Breast epithelium (tissue), 4 donors: ENCODE measurements at regions not wholly inside any gene's neighbourhood (a gene's known extent, or its start where the extent isn't known, plus 50 kb on each side); places are given as distances from the start of the nearest gene placed in this dataset.
"Not testable (repeated sequence)": the region's sequence is repeated elsewhere in the genome, so short reads cannot be mapped to it uniquely, and the experiment has no call there.

Experiments used
- DNase-seq, 2 donors: peaks; one replicate each; pipeline ENCODE4 v3.0.0-alpha.2; 2019; ENCODE audit warnings: low spot score in 2 of 2
- H3K27ac ChIP-seq, 2 donors: fragments of 200-600 bp; sonication (generic) in 1 of 2; one replicate each; pipeline ENCODE4 v1.5.1; 2016 to 2019; ENCODE audit warnings: mild to moderate bottlenecking in 1 of 2
- H3K27me3 ChIP-seq, 2 donors: fragments of 200-600 bp; sonication (generic) in 1 of 2; one replicate each; pipeline versions ENCODE4 v1.5.1 to v1.6.0; 2017 to 2019; ENCODE audit warnings: control low read depth in 1 of 2, mild to moderate bottlenecking in 1 of 2
- H3K36me3 ChIP-seq: fragments of 200-600 bp; one replicate; pipeline ENCODE4 v1.5.1; 2019
- H3K4me1 ChIP-seq, 2 donors: fragments of 200-600 bp; sonication (generic); one replicate each; pipeline ENCODE4 v1.5.1; 2016 to 2019; ENCODE audit warnings: control low read depth in 1 of 2
- H3K4me3 ChIP-seq, 3 donors: fragments of 200-600 bp; sonication (generic); 1 replicate in 2 of 3; 2 replicates in 1 of 3; pipeline ENCODE4 v1.5.1; 2016 to 2019; ENCODE audit warnings: mild to moderate bottlenecking in 3 of 3, moderate library complexity in 2 of 3
- H3K9me3 ChIP-seq, 2 donors: fragments of 200-600 bp; sonication (generic) in 1 of 2; one replicate each; pipeline ENCODE4 v1.5.1; 2016 to 2019; ENCODE audit warnings: control low read depth in 1 of 2
- CTCF ChIP-seq, 3 donors: fragments of 450-650 bp; IDR thresholded peaks; one replicate each; pipeline ENCODE4 v1.5.1; 2016 to 2017; ENCODE audit warnings: antibody characterized with exemption in 3 of 3, mild to moderate bottlenecking in 3 of 3, moderate library complexity in 3 of 3
- POLR2A ChIP-seq: fragments of 450-650 bp; IDR thresholded peaks from one replicate; pipeline ENCODE4 v1.6.1; 2016; ENCODE audit warnings: antibody characterized with exemption, mild to moderate bottlenecking, moderate library complexity
- POLR2AphosphoS5 ChIP-seq, 3 donors: sonication (generic); formaldehyde crosslinking; IDR thresholded peaks; one replicate each; pipeline ENCODE4 v1.6.1; 2017; ENCODE audit warnings: antibody characterized with exemption in 3 of 3
- intact Hi-C: fragments of 100-400 bp; cut with DNase I; formaldehyde crosslinking; loops from one replicate; pipeline ENCODE4 v1.15.1; 2023; ENCODE audit warnings: low total_unique reads

GRCh38 chr17:71200597-71200996 is 920.2 kb upstream of the SOX9 start:
- no peaks in the 10 kb centered on the region for H3K9me3 ChIP-seq
- DNase-seq: no peak

GRCh38 chr17:71201639-71202038 is 919.2 kb upstream of the SOX9 start:
- Histone ChIP-seq H3K4me3 (no peak overlapping the region), H3K27me3 (no peaks in the 10 kb centered on the region), H3K9me3 (no peaks in the 10 kb centered on the region), H3K27ac (no peak overlapping the region), H3K36me3 (no peaks in the 10 kb centered on the region), H3K4me1 (no peaks in the 10 kb centered on the region)
- TF ChIP-seq POLR2AphosphoS5 (IDR thresholded peaks at IDR 0.05) (no peak), POLR2A (no peak), CTCF (IDR thresholded peaks at IDR 0.05) (no peak)
- DNase-seq: no peak
- intact Hi-C loops: loop anchor here (5.0 kb wide), 1 partner anchor 629 kb away; no protein-coding TSS in a partner anchor

More at GRCh38 chr17:71200597-71200996, 920.2 kb upstream of the SOX9 start:
- TF ChIP-seq CTCF (IDR thresholded peaks at IDR 0.05) (no peak), POLR2AphosphoS5 (IDR thresholded peaks at IDR 0.05) (no peak), POLR2A (no peak)
- no peaks in the 10 kb centered on the region for H3K27me3 ChIP-seq
- H3K4me1 ChIP-seq: no peaks in the 10 kb centered on the region
- H3K27ac ChIP-seq: no peak overlapping the region
- no peaks in the 10 kb centered on the region for H3K36me3 ChIP-seq
- intact Hi-C loops: loop anchor here (5.0 kb wide), 1 partner anchor 628 kb away; no protein-coding TSS in a partner anchor
- H3K4me3 ChIP-seq: no peak overlapping the region

GRCh38 chr17:71202449-71202848 is 918.4 kb upstream of the SOX9 start:
- no peaks in the 10 kb centered on the region for H3K36me3 ChIP-seq
- no peaks in the 10 kb centered on the region for H3K9me3 ChIP-seq
- DNase-seq: no peak
- no peak overlapping the region for H3K27ac ChIP-seq
- no peaks in the 10 kb centered on the region for H3K4me1 ChIP-seq
- no peak for TF ChIP-seq CTCF (IDR thresholded peaks at IDR 0.05)
- no peak for TF ChIP-seq POLR2A
- no peak for TF ChIP-seq POLR2AphosphoS5 (IDR thresholded peaks at IDR 0.05)
- intact Hi-C loops: loop anchor here (5.0 kb wide), 1 partner anchor 630 kb away; no protein-coding TSS in a partner anchor
- H3K4me3 ChIP-seq: no peak overlapping the region
- no peaks in the 10 kb centered on the region for H3K27me3 ChIP-seq

- Histone ChIP-seq H3K4me3 (no peak overlapping the region), H3K4me1 (no peaks in the 10 kb centered on the region), H3K36me3 (no peaks in the 10 kb centered on the region), H3K9me3 (no peaks in the 10 kb centered on the region), H3K27me3 (no peaks in the 10 kb centered on the region), H3K27ac (no peak overlapping the region)
- no peak for DNase-seq
- intact Hi-C loops: loop anchor here (5.0 kb wide), 1 partner anchor 632 kb away; no protein-coding TSS in a partner anchor
- TF ChIP-seq CTCF (IDR thresholded peaks at IDR 0.05) (no peak), POLR2AphosphoS5 (IDR thresholded peaks at IDR 0.05) (no peak), POLR2A (no peak)
Measured at GRCh38 chr17:71203953-71204352, 916.9 kb upstream of the SOX9 start.

- H3K9me3 ChIP-seq, H3K27ac ChIP-seq, intact Hi-C loops, H3K27me3 ChIP-seq, H3K4me1 ChIP-seq, H3K4me3 ChIP-seq, H3K36me3 ChIP-seq, DNase-seq: not testable (repeated sequence)
Measured at GRCh38 chr17:71205951-71206350, 914.9 kb upstream of the SOX9 start.
